SK-N-MC (cell line): ENCODE measurements at regions not wholly inside any gene's neighbourhood (a gene's known extent, or its start where the extent isn't known, plus 50 kb on each side); places are given as distances from the start of the nearest gene placed in this dataset.

Experiments used
- EZH2 ChIP-seq: fragments of 200-600 bp; sonication (generic); IDR thresholded peaks from one replicate; pipeline ENCODE4 v1.6.1; 2017; ENCODE audit warnings: antibody characterized with exemption
- FOXP2 ChIP-seq: optimal IDR thresholded peaks from 2 replicates; pipeline ENCODE3; 2011; ENCODE audit warnings: mild to moderate bottlenecking, moderate library complexity; ENCODE audit not compliant: insufficient read depth; ENCODE audit errors: extremely low read length, control extremely low read depth
- POLR2AphosphoS5 ChIP-seq: IDR thresholded peaks from 2 replicates; pipeline ENCODE4 v1.6.1; 2012; ENCODE audit warnings: mild to moderate bottlenecking, low read depth, low read length, borderline replicate concordance

- TF ChIP-seq EZH2, result no peak
- no peak for TF ChIP-seq POLR2AphosphoS5
- no peak for TF ChIP-seq FOXP2
Observed at GRCh38 chr2:65522922-65523321, 90.5 kb upstream of the SPRED2 start.
